Osteocyte (in vitro differentiated cells): ENCODE measurements at regions not wholly inside any gene's neighbourhood (a gene's known extent, or its start where the extent isn't known, plus 50 kb on each side); places are given as distances from the start of the nearest gene placed in this dataset.

ENCODE experiments used
- DNase-seq: peaks from one replicate; pipeline ENCODE4 v3.0.0; 2021; ENCODE audit warnings: mixed read lengths; ENCODE audit not compliant: unreplicated experiment; ENCODE audit errors: extremely low spot score
- H3K27ac Mint-ChIP-seq: one replicate; pipeline ENCODE4 v1.8.0; 2021; ENCODE audit warnings: mild to moderate bottlenecking, mixed read lengths; ENCODE audit not compliant: unreplicated experiment
- H3K27me3 Mint-ChIP-seq: one replicate; pipeline ENCODE4 v1.8.0; 2021; ENCODE audit warnings: mixed read lengths; ENCODE audit not compliant: unreplicated experiment
- H3K36me3 Mint-ChIP-seq: one replicate; pipeline ENCODE4 v1.8.0; 2021; ENCODE audit warnings: mixed read lengths; ENCODE audit not compliant: unreplicated experiment
- H3K4me1 Mint-ChIP-seq: one replicate; pipeline ENCODE4 v1.8.0; 2021; ENCODE audit warnings: mixed read lengths; ENCODE audit not compliant: unreplicated experiment
- H3K4me3 Mint-ChIP-seq: one replicate; pipeline ENCODE4 v1.8.0; 2021; ENCODE audit warnings: mild to moderate bottlenecking, moderate library complexity, mixed read lengths; ENCODE audit not compliant: unreplicated experiment
- H3K9me3 Mint-ChIP-seq: one replicate; pipeline ENCODE4 v1.8.0; 2021; ENCODE audit warnings: mixed read lengths; ENCODE audit not compliant: unreplicated experiment
- CTCF ChIP-seq: fragments of 200-600 bp; sonication (generic); IDR thresholded peaks from 2 replicates; pipeline ENCODE4 v1.5.0; 2021; ENCODE audit warnings: antibody characterized with exemption, mild to moderate bottlenecking, moderate library complexity

GRCh38 chr5:124039410-124039809, 527.4 kb downstream of the CSNK1G3 start:
- H3K4me3 Mint-ChIP-seq: no peak overlapping the region
- peaks cover 4% of the 10 kb centered on the region for H3K9me3 Mint-ChIP-seq
- no peak for DNase-seq
- no peak for TF ChIP-seq CTCF
- H3K27me3 Mint-ChIP-seq: no peaks in the 10 kb centered on the region
- peaks cover 9% of the 10 kb centered on the region for H3K4me1 Mint-ChIP-seq
- H3K27ac Mint-ChIP-seq: no peak overlapping the region
- H3K36me3 Mint-ChIP-seq: no peaks in the 10 kb centered on the region

- H3K9me3 Mint-ChIP-seq: no peaks in the 10 kb centered on the region
- no peak for TF ChIP-seq CTCF
- no peak overlapping the region for H3K27ac Mint-ChIP-seq
- no peaks in the 10 kb centered on the region for H3K27me3 Mint-ChIP-seq
- no peak overlapping the region for H3K4me3 Mint-ChIP-seq
- peaks cover 14% of the 10 kb centered on the region for H3K4me1 Mint-ChIP-seq
- DNase-seq: no peak
- H3K36me3 Mint-ChIP-seq: no peaks in the 10 kb centered on the region
Observed at GRCh38 chr5:124036786-124037185, 524.8 kb downstream of the CSNK1G3 start.

- no peak overlapping the region for H3K4me3 Mint-ChIP-seq
- no peaks in the 10 kb centered on the region for H3K36me3 Mint-ChIP-seq
- DNase-seq: no peak
- no peak overlapping the region for H3K27ac Mint-ChIP-seq
- H3K4me1 Mint-ChIP-seq: peaks cover 6% of the 10 kb centered on the region
- TF ChIP-seq CTCF: no peak
- no peaks in the 10 kb centered on the region for H3K27me3 Mint-ChIP-seq
- no peaks in the 10 kb centered on the region for H3K9me3 Mint-ChIP-seq
Observed at GRCh38 chr5:124034963-124035362, 523.0 kb downstream of the CSNK1G3 start.

- Mint-ChIP-seq H3K36me3 (no peaks in the 10 kb centered on the region), H3K4me3 (no peak overlapping the region), H3K27ac (no peak overlapping the region), H3K4me1 (peaks cover 6% of the 10 kb centered on the region), H3K9me3 (no peaks in the 10 kb centered on the region), H3K27me3 (no peaks in the 10 kb centered on the region)
- no peak for DNase-seq
- TF ChIP-seq CTCF: no peak
Observed at GRCh38 chr5:124034083-124034700, 522.2 kb downstream of the CSNK1G3 start.

GRCh38 chr5:124030043-124030491, 518.1 kb downstream of the CSNK1G3 start:
- H3K4me1 Mint-ChIP-seq: peaks cover 6% of the 10 kb centered on the region
- no peaks in the 10 kb centered on the region for H3K36me3 Mint-ChIP-seq
- no peak overlapping the region for H3K4me3 Mint-ChIP-seq
- no peak overlapping the region for H3K27ac Mint-ChIP-seq
- TF ChIP-seq CTCF: no peak
- no peak for DNase-seq
- no peaks in the 10 kb centered on the region for H3K27me3 Mint-ChIP-seq
- no peaks in the 10 kb centered on the region for H3K9me3 Mint-ChIP-seq
